ENCODE measurements at regions not wholly inside any gene's neighbourhood (a gene's known extent, or its start where the extent isn't known, plus 50 kb on each side); places are given as distances from the start of the nearest gene placed in this dataset.

- DNase-seq (ENCODE audit: low spot score) = no peak
Observed at GRCh38 chr5:58108511-58108910, 351.4 kb downstream of the PLK2 start.

DNA sequence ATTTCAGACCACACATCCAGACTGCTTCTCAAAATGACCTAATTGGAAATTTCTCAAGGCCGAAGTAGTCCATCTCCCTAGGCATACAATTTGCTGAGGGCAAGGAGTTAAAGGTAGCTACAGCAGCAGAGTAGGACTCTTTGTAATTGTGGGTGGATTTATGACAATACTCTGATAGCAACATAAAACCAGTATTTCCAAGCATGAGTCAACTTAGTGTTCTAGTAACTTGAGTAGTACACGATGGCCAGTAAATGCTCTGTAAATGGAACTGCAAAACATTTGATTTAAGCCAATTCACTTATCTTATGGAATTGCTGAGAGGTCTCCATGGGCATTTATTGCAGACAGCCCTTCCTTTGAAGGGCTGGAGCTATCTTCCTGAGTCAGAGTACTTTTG lies 352.2 kb downstream of the PLK2 start:
- DNase-seq (ENCODE audit: low spot score) = no peak

GRCh38 chr5:58106754-58107410 lies 353.0 kb downstream of the PLK2 start:
- DNase-seq (ENCODE audit: low spot score) = no peak

- DNase-seq (ENCODE audit: low spot score) = no peak
Observed at GRCh38 chr5:58105836-58106235, 354.1 kb downstream of the PLK2 start.

GRCh38 chr5:58099257-58099656 lies 360.6 kb downstream of the PLK2 start:
- no peak for DNase-seq (ENCODE audit: low spot score)

GRCh38 chr5:58094031-58094430 lies 365.9 kb downstream of the PLK2 start:
- DNase-seq (ENCODE audit: low spot score) = no peak

GRCh38 chr5:58090704-58091103 lies 369.2 kb downstream of the PLK2 start:
- DNase-seq (ENCODE audit: low spot score) = no peak

DNA sequence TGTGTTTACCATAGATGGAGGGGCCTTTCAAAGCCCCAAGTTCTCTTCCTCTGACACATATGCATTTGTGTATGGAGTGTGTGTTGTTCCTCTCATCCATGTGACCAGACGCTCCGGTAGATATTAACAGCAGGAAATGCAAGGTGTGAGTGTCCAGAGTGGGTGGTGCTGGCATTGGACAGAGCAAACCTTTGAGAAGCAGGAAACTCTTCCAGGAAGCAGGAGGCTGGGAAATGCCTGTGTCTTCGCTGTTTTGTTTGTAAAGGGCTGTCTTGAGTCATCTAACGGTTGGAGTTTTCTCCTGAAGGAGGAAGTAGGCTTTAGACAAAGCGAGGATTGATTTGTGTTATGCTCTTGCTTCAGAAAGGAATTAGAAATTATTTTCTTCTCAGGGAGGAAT lies 370.9 kb downstream of the PLK2 start:
- no peak for DNase-seq (ENCODE audit: low spot score)

DNA sequence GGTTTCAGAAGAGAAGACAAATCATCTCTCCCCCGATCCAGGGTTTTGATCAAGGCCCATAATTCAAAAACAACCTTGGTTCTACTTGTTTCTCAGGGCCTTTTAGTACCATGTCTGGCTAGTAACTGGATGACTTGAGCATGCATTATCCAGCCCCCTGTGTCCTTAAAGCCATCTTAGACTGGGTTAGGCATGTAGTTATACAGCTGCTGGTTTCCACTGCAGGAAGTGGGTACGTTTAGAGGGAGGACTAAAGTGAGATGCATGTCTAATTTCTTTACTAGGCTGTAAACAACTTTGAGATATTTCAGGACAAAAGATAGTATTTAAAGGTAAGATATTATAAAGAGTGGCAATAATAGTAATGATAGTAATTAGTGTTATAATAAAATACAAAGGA lies 372.0 kb downstream of the PLK2 start:
- DNase-seq (ENCODE audit: low spot score) = no peak

DNA sequence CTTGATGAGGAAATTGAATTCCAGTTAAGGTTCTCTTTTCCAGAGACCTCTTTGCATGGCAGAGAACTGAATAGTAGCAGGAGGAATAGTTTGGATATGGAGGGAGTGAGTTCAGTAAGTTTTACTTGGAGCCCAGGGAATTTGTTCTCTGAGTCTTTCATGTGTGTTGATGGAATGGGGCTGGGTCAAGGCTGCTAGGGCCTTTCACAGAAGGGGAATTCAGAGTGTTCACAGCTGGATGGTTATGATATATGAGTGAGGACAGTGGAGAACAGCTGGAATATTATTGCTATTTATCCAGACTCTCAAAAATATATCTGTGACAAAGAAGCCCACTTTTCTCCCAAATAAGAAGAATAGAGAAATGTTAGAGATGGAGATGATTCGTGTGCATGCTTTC lies 372.8 kb downstream of the PLK2 start:
- DNase-seq (ENCODE audit: low spot score) = no peak

GRCh38 chr5:58085800-58086199 lies 374.1 kb downstream of the PLK2 start:
- no peak for DNase-seq (ENCODE audit: low spot score)

GRCh38 chr5:58081435-58081834 lies 378.5 kb downstream of the PLK2 start:
- no peak for DNase-seq (ENCODE audit: low spot score)

DNA sequence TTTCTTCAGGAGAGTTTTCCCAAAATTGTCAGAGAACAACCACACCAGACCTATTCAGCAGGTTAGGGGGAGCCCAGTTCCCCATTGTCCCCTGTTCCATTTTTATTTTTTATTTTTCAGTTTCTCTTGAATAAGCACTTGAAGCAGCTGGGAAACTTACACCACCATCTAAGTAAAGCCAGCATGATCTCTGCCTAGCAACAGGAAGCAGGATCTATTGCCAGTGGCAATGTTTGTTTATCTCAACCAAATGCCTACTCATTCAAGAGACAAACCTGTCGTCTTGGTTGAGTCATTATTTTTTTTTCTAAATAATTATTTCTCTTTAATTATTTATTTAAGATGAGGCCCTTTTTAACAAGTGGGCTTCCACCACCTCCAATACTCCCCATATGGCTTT lies 379.3 kb downstream of the PLK2 start:
- DNase-seq (ENCODE audit: low spot score) = no peak

DNA sequence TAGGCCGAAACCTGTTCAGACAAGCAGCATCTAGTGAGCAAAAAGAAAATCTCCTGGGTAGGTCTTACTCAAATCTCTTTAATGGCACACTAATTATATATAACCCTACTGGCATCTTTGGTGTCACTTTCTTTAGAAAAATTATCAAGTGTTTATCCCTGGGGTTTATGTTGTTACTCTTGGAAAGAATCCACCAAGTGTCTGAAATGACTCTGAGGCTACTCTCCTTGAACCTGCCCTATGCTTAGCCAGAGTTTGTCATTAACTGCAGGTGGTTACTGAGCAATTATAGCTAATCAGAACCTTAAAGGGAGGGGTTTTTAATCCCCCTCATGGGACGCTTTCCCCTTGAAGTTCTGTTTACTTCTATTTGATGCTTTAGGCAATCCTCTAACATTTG lies 381.9 kb downstream of the PLK2 start:
- no peak for DNase-seq (ENCODE audit: low spot score)

- no peak for DNase-seq (ENCODE audit: low spot score)
Observed at GRCh38 chr5:58077416-58077815, 382.5 kb downstream of the PLK2 start.

- DNase-seq (ENCODE audit: low spot score) = no peak
Observed at GRCh38 chr5:58076483-58077257, 383.2 kb downstream of the PLK2 start.

DNA sequence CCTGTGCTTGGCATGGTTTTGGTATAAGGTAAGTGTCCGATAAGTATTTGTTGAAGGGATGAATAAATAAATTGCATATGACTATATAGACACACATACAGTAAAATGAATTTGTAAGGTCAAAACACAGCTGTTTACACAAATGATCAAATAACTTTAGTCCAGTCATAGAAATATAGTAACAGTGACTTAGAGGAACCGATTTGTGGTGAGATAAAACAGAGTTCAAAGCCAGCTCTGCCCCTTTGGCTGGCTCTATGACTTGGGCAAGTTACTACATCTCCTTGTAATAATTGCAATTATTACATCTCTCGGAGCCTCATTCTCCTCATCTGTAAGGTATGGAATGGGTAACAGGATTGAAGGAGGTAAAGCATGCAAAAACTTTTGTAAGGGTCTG lies 384.0 kb downstream of the PLK2 start:
- no peak for DNase-seq (ENCODE audit: low spot score)

GRCh38 chr5:58074717-58075116 lies 385.2 kb downstream of the PLK2 start:
- DNase-seq (ENCODE audit: low spot score) = no peak

- no peak for DNase-seq (ENCODE audit: low spot score)
Observed at GRCh38 chr5:58074222-58074621, 385.7 kb downstream of the PLK2 start.

GRCh38 chr5:58073243-58073642 lies 386.6 kb downstream of the PLK2 start:
- no peak for DNase-seq (ENCODE audit: low spot score)

DNA sequence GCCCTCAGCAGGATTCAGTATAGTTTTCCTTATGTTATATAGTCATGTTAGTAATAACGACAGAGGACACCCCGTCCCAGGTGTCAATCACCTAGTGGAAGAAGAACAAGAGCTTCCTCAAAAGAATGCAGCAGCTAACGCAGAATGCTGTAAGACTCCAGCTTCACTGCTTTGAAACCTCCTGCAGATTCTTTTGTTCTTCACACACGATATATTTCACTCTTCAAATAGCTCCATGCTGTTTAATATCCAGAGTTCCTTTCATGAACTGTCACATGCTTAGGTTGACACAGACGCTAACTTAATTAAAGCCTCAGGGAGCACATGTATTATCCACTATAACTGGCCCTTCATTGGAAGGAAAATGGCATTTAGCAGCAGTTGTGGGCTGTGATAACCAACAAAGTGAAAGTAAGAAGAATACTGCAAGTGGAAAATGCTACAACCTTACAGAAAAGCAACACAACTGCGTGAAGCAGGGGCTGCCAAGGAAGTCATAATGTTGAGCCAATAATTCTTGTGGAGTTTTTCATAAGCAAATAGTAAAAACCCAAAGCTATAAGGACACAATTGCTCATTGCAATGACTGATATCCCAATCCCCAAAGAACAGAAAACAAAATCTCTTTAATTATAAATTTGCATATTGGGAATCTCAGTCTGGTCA lies 387.5 kb downstream of the PLK2 start:
- no peak for DNase-seq (ENCODE audit: low spot score)

- no peak for DNase-seq (ENCODE audit: low spot score)
Observed at GRCh38 chr5:58071566-58071965, 388.3 kb downstream of the PLK2 start.

- DNase-seq (ENCODE audit: low spot score) = no peak
Observed at GRCh38 chr5:58069846-58070245, 390.0 kb downstream of the PLK2 start.

All from cerebellar cortex (tissue), 1 donor.